Skeletal muscle cell (primary cell): ENCODE measurements at regions not wholly inside any gene's neighbourhood (a gene's known extent, or its start where the extent isn't known, plus 50 kb on each side); places are given as distances from the start of the nearest gene placed in this dataset.

Experiments
- DNase-seq: peaks from one replicate; pipeline ENCODE4 v3.0.0-alpha.2; 2010; ENCODE audit warnings: low read depth
- H3K4me3 ChIP-seq: 2 replicates; pipeline ENCODE4 v1.5.1; 2011; ENCODE audit warnings: low read depth, mild to moderate bottlenecking, control low read depth, low read length, moderate library complexity

GRCh38 chr2:228731517-228731916, 539.6 kb downstream of the PID1 start:
- peak; percentile 56 for DNase-seq
- H3K4me3 ChIP-seq, result no peak overlapping the region

- DNase-seq, result no peak
- H3K4me3 ChIP-seq, result no peak overlapping the region
Measured at GRCh38 chr2:228728961-228729360, 542.1 kb downstream of the PID1 start.

- no peak overlapping the region for H3K4me3 ChIP-seq
- no peak for DNase-seq
Measured at GRCh38 chr2:228725031-228725430, 543.5 kb upstream of the SPHKAP start.

- DNase-seq, result no peak
- no peak overlapping the region for H3K4me3 ChIP-seq
Measured at GRCh38 chr2:228723599-228723998, 542.1 kb upstream of the SPHKAP start.

GRCh38 chr2:228722311-228722710, 540.8 kb upstream of the SPHKAP start:
- no peak for DNase-seq
- no peak overlapping the region for H3K4me3 ChIP-seq

GRCh38 chr2:228720895-228721294, 539.4 kb upstream of the SPHKAP start:
- no peak overlapping the region for H3K4me3 ChIP-seq

GRCh38 chr2:228709788-228710371, 528.4 kb upstream of the SPHKAP start:
- no peak overlapping the region for H3K4me3 ChIP-seq
- DNase-seq, result no peak

More at GRCh38 chr2:228720895-228721294, 539.4 kb upstream of the SPHKAP start:
- no peak for DNase-seq

GRCh38 chr2:228707846-228708245, 526.4 kb upstream of the SPHKAP start:
- DNase-seq, result no peak
- H3K4me3 ChIP-seq, result no peak overlapping the region

GRCh38 chr2:228705318-228705717, 523.8 kb upstream of the SPHKAP start:
- DNase-seq, result no peak
- no peak overlapping the region for H3K4me3 ChIP-seq

GRCh38 chr2:228703152-228703551, 521.7 kb upstream of the SPHKAP start:
- DNase-seq, result no peak
- H3K4me3 ChIP-seq, result no peak overlapping the region

GRCh38 chr2:228701506-228701905, 520.0 kb upstream of the SPHKAP start:
- DNase-seq, result no peak
- H3K4me3 ChIP-seq, result no peak overlapping the region

GRCh38 chr2:228700638-228701037, 519.2 kb upstream of the SPHKAP start:
- H3K4me3 ChIP-seq, result no peak overlapping the region
- peak; percentile 28 for DNase-seq

- DNase-seq, result no peak
- no peak overlapping the region for H3K4me3 ChIP-seq
Measured at GRCh38 chr2:228699888-228700287, 518.4 kb upstream of the SPHKAP start.

GRCh38 chr2:228699400-228699799, 517.9 kb upstream of the SPHKAP start:
- no peak overlapping the region for H3K4me3 ChIP-seq
- DNase-seq, result no peak

- no peak for DNase-seq
- no peak overlapping the region for H3K4me3 ChIP-seq
Measured at GRCh38 chr2:228698963-228699362, 517.5 kb upstream of the SPHKAP start.

- no peak for DNase-seq
- no peak overlapping the region for H3K4me3 ChIP-seq
Measured at GRCh38 chr2:228697456-228697855, 516.0 kb upstream of the SPHKAP start.

GRCh38 chr2:228690681-228691080, 509.2 kb upstream of the SPHKAP start:
- H3K4me3 ChIP-seq, result no peak overlapping the region
- no peak for DNase-seq

- no peak overlapping the region for H3K4me3 ChIP-seq
- DNase-seq, result no peak
Measured at GRCh38 chr2:228689053-228689452, 507.6 kb upstream of the SPHKAP start.

GRCh38 chr2:228688007-228688645, 506.6 kb upstream of the SPHKAP start:
- H3K4me3 ChIP-seq, result no peak overlapping the region
- peak; percentile 55 for DNase-seq

GRCh38 chr2:228681979-228682378, 500.5 kb upstream of the SPHKAP start:
- no peak for DNase-seq
- no peak overlapping the region for H3K4me3 ChIP-seq

GRCh38 chr2:228681426-228681825, 499.9 kb upstream of the SPHKAP start:
- no peak for DNase-seq
- no peak overlapping the region for H3K4me3 ChIP-seq
